Adipocyte (in vitro differentiated cells): ENCODE measurements at regions not wholly inside any gene's neighbourhood (a gene's known extent, or its start where the extent isn't known, plus 50 kb on each side); places are given as distances from the start of the nearest gene placed in this dataset.
"Not testable (repeated sequence)": the region's sequence is repeated elsewhere in the genome, so short reads cannot be mapped to it uniquely, and the experiment has no call there.

Source experiments
- DNase-seq: peaks from one replicate; pipeline ENCODE4 v3.0.0-alpha.2; 2015; ENCODE audit warnings: low read depth
- H3K27me3 ChIP-seq: replicated peaks from 2 replicates; pipeline ENCODE4 v1.7.0; 2013; ENCODE audit warnings: mild to moderate bottlenecking, low read length, moderate library complexity; ENCODE audit not compliant: control insufficient read depth, insufficient read depth
- H3K36me3 ChIP-seq: 2 replicates; pipeline ENCODE4 v1.7.0; 2013; ENCODE audit warnings: low read length, mild to moderate bottlenecking, moderate library complexity; ENCODE audit not compliant: control insufficient read depth, insufficient read depth, severe bottlenecking
- H3K4me1 ChIP-seq: 2 replicates; pipeline ENCODE4 v1.7.0; 2013; ENCODE audit warnings: mild to moderate bottlenecking, low read length, moderate library complexity; ENCODE audit not compliant: control insufficient read depth, insufficient read depth
- H3K4me3 ChIP-seq: 2 replicates; pipeline ENCODE4 v1.7.0; 2013; ENCODE audit warnings: mild to moderate bottlenecking, low read length, moderate library complexity
- H3K9ac ChIP-seq: 2 replicates; pipeline ENCODE4 v1.7.0; 2013; ENCODE audit warnings: mild to moderate bottlenecking, low read length, moderate library complexity
- H3K9me3 ChIP-seq: 2 replicates; pipeline ENCODE4 v1.7.0; 2013; ENCODE audit warnings: mild to moderate bottlenecking, low read length, moderate library complexity; ENCODE audit not compliant: control insufficient read depth

DNA sequence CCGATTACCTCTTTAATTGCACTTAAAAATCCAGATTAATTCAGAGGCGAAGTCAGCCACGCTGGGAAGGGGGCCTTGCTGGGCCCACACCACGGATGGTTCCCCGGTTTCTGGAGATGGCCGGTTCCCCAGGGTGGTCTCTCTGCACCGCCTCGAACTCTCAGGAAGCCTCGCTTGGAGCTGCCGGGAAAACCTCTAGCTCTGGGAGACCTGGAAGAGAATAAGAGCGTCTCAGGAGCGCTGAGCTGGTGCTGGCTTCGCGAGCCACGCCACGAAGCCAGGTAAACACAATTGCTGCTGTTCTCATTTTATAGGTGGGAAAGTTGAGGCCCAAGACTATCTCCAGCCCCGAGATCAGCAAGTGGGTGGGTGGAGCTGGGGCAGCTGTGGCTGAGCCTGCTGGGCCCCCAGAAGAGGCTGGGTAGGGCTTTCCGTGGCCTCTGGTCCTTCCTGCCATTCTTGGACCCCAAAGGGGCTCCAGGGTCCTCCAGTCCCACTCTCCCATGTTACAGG, 110.4 kb downstream of the MICALL2 start:
- H3K36me3 ChIP-seq: no peaks in the 10 kb centered on the region
- peaks cover 57% of the 10 kb centered on the region for H3K27me3 ChIP-seq
- no peak overlapping the region for H3K9ac ChIP-seq
- no peaks in the 10 kb centered on the region for H3K9me3 ChIP-seq
- no peak for DNase-seq
- no peak overlapping the region for H3K4me3 ChIP-seq
- no peaks in the 10 kb centered on the region for H3K4me1 ChIP-seq

DNA sequence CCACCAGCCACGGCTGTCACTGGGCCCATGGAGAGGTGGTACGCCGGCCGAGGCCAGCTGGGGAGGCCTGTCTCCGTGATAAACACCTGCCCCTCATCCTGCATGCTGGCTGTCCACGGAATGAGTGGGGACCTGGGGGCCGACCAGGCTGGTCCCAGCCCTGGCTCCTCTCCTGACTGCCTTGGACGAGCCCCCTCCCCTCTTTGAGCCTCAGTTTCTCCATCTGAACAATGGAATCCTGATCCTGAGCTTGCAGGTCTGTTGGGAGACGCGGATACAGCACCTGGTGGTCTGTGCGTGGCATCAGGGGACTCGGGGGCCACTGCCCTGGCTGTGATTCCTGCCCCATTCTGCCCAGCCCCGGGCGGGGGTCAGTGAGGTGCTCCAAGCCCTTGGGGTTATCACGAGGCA, 109.9 kb downstream of the MICALL2 start:
- Histone ChIP-seq H3K36me3 (no peaks in the 10 kb centered on the region), H3K27me3 (peaks cover 62% of the 10 kb centered on the region), H3K9ac (no peak overlapping the region), H3K4me1 (no peaks in the 10 kb centered on the region), H3K4me3 (no peak overlapping the region), H3K9me3 (no peaks in the 10 kb centered on the region)
- no peak for DNase-seq

- H3K4me1 ChIP-seq: no peaks in the 10 kb centered on the region
- H3K27me3 ChIP-seq: peaks cover 60% of the 10 kb centered on the region
- no peaks in the 10 kb centered on the region for H3K9me3 ChIP-seq
- DNase-seq: no peak
- no peak overlapping the region for H3K4me3 ChIP-seq
- H3K36me3 ChIP-seq: no peaks in the 10 kb centered on the region
- no peak overlapping the region for H3K9ac ChIP-seq
These were observed 107.2 kb downstream of the MICALL2 start for GRCh38 chr7:1351881-1352625.

DNA sequence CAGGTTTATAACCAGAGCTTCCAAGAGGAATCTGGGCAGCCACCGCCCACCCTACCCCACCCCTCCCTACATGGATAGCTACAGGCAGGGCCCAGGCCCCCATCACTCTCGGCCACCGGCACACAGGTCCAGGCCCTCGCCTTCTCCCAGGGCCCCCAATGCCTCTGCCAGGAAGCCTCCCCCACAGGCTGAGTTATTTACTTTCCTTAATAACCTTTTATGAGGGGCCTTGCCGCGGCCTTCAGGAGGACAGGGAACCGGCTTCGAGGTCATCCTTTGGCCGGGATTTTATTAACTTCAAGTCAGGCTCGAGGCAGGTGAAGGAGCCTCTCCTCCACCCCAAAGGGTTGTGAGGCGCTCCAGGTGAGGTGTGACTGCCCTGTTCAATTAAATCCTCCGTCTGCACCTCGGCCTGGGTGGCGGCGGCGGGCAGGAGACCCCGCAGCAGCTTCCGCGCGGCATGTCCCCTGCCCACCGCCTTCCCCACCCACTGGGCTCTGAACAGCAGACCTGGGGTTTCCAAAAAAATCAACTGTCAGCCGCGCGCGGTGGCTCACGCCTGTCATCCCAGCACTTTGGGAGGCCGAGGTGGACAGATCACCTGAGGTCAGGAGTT, 106.5 kb downstream of the MICALL2 start:
- no peak for DNase-seq
- peaks cover 64% of the 10 kb centered on the region for H3K27me3 ChIP-seq
- H3K4me1 ChIP-seq: no peaks in the 10 kb centered on the region
- no peak overlapping the region for H3K4me3 ChIP-seq
- H3K9ac ChIP-seq: no peak overlapping the region
- no peaks in the 10 kb centered on the region for H3K36me3 ChIP-seq
- H3K9me3 ChIP-seq: no peaks in the 10 kb centered on the region

- Histone ChIP-seq H3K9ac (no peak overlapping the region), H3K4me3 (no peak overlapping the region), H3K27me3 (peaks cover 53% of the 10 kb centered on the region), H3K4me1 (no peaks in the 10 kb centered on the region), H3K9me3 (no peaks in the 10 kb centered on the region), H3K36me3 (no peaks in the 10 kb centered on the region)
- DNase-seq: no peak
These were observed 104.4 kb downstream of the MICALL2 start for GRCh38 chr7:1354661-1355567.

DNA sequence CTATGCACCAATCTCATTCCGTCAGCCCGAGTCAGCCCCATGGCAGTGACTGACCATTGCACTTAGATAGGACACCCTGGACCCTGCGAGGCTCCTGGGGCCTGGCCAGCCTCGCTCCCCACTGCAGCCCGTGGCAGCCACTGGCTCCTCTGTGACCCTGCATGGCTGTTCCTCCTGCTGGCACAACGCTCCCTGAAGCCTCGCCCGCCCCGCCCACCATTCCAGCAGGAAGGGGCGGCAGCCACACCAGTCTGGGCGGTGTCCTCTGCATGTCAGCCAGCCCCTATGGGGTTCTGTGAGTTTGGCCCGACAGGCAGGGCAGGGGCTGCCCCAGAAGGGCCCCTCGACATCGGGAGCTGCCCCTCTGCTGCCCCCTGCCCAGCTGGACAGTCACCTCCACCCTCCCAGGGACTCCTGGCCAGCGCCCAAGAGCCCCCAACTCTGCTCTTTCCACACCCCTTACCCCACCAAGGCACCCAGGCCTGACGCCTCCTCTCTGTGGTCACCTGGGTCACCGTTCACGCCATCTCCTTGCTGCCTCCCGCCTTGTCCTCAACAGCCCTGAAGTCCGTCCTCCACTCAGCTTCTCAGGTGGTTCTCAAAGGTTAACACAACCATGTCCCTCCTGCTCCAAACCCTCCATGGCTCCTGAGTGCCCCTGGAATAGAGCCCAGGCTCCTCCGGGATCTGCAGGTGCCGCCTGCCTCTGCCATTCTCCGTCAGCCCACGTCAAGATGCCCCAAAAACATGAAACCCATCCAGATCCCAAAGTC, 103.5 kb downstream of the MICALL2 start:
- no peak for DNase-seq
- Histone ChIP-seq H3K4me3 (no peak overlapping the region), H3K36me3 (no peaks in the 10 kb centered on the region), H3K9me3 (no peaks in the 10 kb centered on the region), H3K9ac (no peak overlapping the region), H3K27me3 (peaks cover 48% of the 10 kb centered on the region), H3K4me1 (no peaks in the 10 kb centered on the region)

- H3K4me3 ChIP-seq, H3K36me3 ChIP-seq, H3K9ac ChIP-seq, H3K4me1 ChIP-seq, H3K9me3 ChIP-seq, DNase-seq: not testable (repeated sequence)
- H3K27me3 ChIP-seq: peaks cover 40% of the 10 kb centered on the region
These were observed 102.4 kb downstream of the MICALL2 start for GRCh38 chr7:1356853-1357252.

DNA sequence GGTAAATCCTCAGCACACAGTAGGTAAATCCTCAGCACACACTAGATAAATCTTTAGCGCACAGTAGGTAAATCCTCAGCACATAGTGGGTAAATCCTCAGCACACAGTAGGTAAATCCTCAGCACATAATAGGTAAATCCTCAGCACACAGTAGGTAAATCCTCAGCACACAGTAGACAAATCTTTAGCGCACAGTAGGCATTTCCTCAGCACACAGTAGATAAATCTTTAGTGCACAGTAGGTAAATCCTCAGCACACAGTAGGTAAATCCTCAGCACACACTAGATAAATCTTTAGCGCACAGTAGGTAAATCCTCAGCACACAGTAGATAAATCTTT, 102.0 kb downstream of the MICALL2 start:
- not testable (repeated sequence) for H3K9me3 ChIP-seq, H3K4me1 ChIP-seq, H3K4me3 ChIP-seq, H3K9ac ChIP-seq, DNase-seq, H3K36me3 ChIP-seq
- peaks cover 36% of the 10 kb centered on the region for H3K27me3 ChIP-seq

- Histone ChIP-seq H3K36me3 (no peaks in the 10 kb centered on the region), H3K4me1 (no peaks in the 10 kb centered on the region), H3K27me3 (peaks cover 34% of the 10 kb centered on the region), H3K9me3 (no peaks in the 10 kb centered on the region), H3K9ac (no peak overlapping the region), H3K4me3 (no peak overlapping the region)
- no peak for DNase-seq
These were observed 101.5 kb downstream of the MICALL2 start for GRCh38 chr7:1357601-1358271.

- Histone ChIP-seq H3K9me3 (no peaks in the 10 kb centered on the region), H3K4me3 (no peak overlapping the region), H3K4me1 (no peaks in the 10 kb centered on the region), H3K9ac (no peak overlapping the region), H3K27me3 (peaks cover 34% of the 10 kb centered on the region), H3K36me3 (no peaks in the 10 kb centered on the region)
- DNase-seq: no peak
These were observed 100.8 kb downstream of the MICALL2 start for GRCh38 chr7:1358376-1359050.
